ENCODE measurements at regions not wholly inside any gene's neighbourhood (a gene's known extent, or its start where the extent isn't known, plus 50 kb on each side); places are given as distances from the start of the nearest gene placed in this dataset.

GRCh38 chr2:181231886-181232621 lies 225.1 kb upstream of the ITGA4 start:
- Histone ChIP-seq H3K4me1 (no peaks in the 10 kb centered on the region), H3K79me2 (ENCODE audit: low read depth) (no peaks in the 10 kb centered on the region), H3K27me3 (no peaks in the 10 kb centered on the region), H3F3A (ENCODE audit: low read depth) (no peaks in the 10 kb centered on the region), H4K20me1 (ENCODE audit: low read depth) (no peaks in the 10 kb centered on the region), H3K9me3 (ENCODE audit: low read depth) (no peaks in the 10 kb centered on the region), H3K36me3 (no peaks in the 10 kb centered on the region), H2AFZ (replicated peaks) (no peak overlapping the region), H3K4me2 (no peak overlapping the region), H3K9ac (no peak overlapping the region), H3K4me3 (no peak overlapping the region), H3K27ac (no peak overlapping the region)
- no peak for DNase-seq (ENCODE audit: low spot score)
- Mint-ChIP-seq H3K36me3 (no peaks in the 10 kb centered on the region), H3K27me3 (ENCODE audit: insufficient read depth, low read depth) (no peaks in the 10 kb centered on the region), H3K4me1 (no peaks in the 10 kb centered on the region), H3K27ac (no peak overlapping the region), H3K4me3 (no peak overlapping the region), H3K9me3 (no peaks in the 10 kb centered on the region)
- TF ChIP-seq CTCF (IDR thresholded peaks at IDR 0.05) = no peak
- TF ChIP-seq EZH2phosphoT487 (IDR thresholded peaks at IDR 0.05) = no peak
- no peak for TF ChIP-seq EZH2 (IDR thresholded peaks at IDR 0.05)

DNA sequence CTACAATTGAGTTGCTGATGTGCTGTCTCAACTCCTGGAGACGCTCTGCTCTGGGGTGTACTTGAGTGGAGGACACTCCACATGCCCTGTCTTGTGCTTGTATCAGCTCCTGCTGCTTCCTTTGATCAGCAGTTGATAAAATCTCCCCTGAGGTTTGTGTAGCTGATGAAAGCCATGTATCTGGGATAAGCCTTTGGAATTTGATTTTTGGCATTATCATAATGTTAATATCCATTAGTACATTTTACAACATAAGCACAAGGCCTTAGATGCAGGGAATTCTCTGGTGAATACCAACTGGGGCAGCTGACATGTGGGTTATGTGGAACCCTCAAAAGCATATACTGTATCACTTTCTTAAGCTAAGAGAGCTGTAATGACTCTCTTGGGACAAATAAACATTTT lies 222.7 kb upstream of the ITGA4 start:
- Mint-ChIP-seq H3K4me3 (no peak overlapping the region), H3K9me3 (no peaks in the 10 kb centered on the region), H3K4me1 (no peaks in the 10 kb centered on the region), H3K27me3 (ENCODE audit: insufficient read depth, low read depth) (no peaks in the 10 kb centered on the region), H3K36me3 (no peaks in the 10 kb centered on the region), H3K27ac (no peak overlapping the region)
- Histone ChIP-seq H3K79me2 (ENCODE audit: low read depth) (no peaks in the 10 kb centered on the region), H3K9me3 (ENCODE audit: low read depth) (no peaks in the 10 kb centered on the region), H3K4me1 (no peaks in the 10 kb centered on the region), H3K9ac (no peak overlapping the region), H3K27ac (no peak overlapping the region), H2AFZ (replicated peaks) (no peak overlapping the region), H4K20me1 (ENCODE audit: low read depth) (no peaks in the 10 kb centered on the region), H3F3A (ENCODE audit: low read depth) (no peaks in the 10 kb centered on the region), H3K27me3 (no peaks in the 10 kb centered on the region), H3K4me2 (no peak overlapping the region), H3K36me3 (no peaks in the 10 kb centered on the region), H3K4me3 (no peak overlapping the region)
- TF ChIP-seq EZH2phosphoT487 (IDR thresholded peaks at IDR 0.05) (no peak), CTCF (IDR thresholded peaks at IDR 0.05) (no peak), EZH2 (IDR thresholded peaks at IDR 0.05) (no peak)
- DNase-seq (ENCODE audit: low spot score) = no peak

DNA sequence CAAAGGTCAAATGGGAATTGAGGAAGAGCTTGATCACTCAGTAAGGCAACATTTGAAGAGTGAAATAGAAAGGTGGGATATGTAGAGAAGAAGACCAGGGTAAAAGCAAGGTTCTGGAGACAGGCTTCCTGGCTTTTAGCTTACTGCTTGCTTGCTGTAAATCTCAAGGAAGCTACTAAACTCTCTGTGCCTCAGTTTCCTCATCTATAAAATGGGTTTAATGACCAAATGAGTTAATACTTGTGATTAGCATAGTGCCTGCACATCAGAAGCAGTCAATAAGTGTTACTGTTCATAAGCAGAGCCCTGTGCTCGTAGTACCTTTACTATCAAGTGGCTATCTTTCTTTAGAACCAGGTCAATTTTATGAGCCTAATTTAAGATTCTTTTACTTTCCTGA lies 222.2 kb upstream of the ITGA4 start:
- TF ChIP-seq CTCF (IDR thresholded peaks at IDR 0.05) (no peak), EZH2 (IDR thresholded peaks at IDR 0.05) (no peak), EZH2phosphoT487 (IDR thresholded peaks at IDR 0.05) (no peak)
- H3K9me3 ChIP-seq (ENCODE audit: low read depth) = no peaks in the 10 kb centered on the region
- Mint-ChIP-seq H3K36me3 (no peaks in the 10 kb centered on the region), H3K4me1 (no peaks in the 10 kb centered on the region), H3K27me3 (ENCODE audit: insufficient read depth, low read depth) (no peaks in the 10 kb centered on the region), H3K27ac (no peak overlapping the region), H3K4me3 (no peak overlapping the region), H3K9me3 (no peaks in the 10 kb centered on the region)
- H3K4me3 ChIP-seq = no peak overlapping the region
- H2AFZ ChIP-seq (replicated peaks) = no peak overlapping the region
- H3K27ac ChIP-seq = no peak overlapping the region
- no peaks in the 10 kb centered on the region for H3K36me3 ChIP-seq
- no peaks in the 10 kb centered on the region for H3F3A ChIP-seq (ENCODE audit: low read depth)
- no peak overlapping the region for H3K9ac ChIP-seq
- no peaks in the 10 kb centered on the region for H3K79me2 ChIP-seq (ENCODE audit: low read depth)
- no peaks in the 10 kb centered on the region for H3K4me1 ChIP-seq
- H3K4me2 ChIP-seq = no peak overlapping the region
- no peaks in the 10 kb centered on the region for H3K27me3 ChIP-seq
- no peaks in the 10 kb centered on the region for H4K20me1 ChIP-seq (ENCODE audit: low read depth)
- DNase-seq (ENCODE audit: low spot score) = no peak

Measured in neural progenitor cell (in vitro differentiated cells).